ENCODE measurements at regions not wholly inside any gene's neighbourhood (a gene's known extent, or its start where the extent isn't known, plus 50 kb on each side); places are given as distances from the start of the nearest gene placed in this dataset.
"Not testable (repeated sequence)": the region's sequence is repeated elsewhere in the genome, so short reads cannot be mapped to it uniquely, and the experiment has no call there.

GRCh38 chr6:165167861-165168260 lies 141.5 kb downstream of the C6orf118 start:
- DNase-seq (ENCODE audit: low spot score), result no peak

- no peak for DNase-seq (ENCODE audit: low spot score)
These were observed 142.1 kb downstream of the C6orf118 start for GRCh38 chr6:165167311-165167710.

GRCh38 chr6:165163519-165163918 lies 145.9 kb downstream of the C6orf118 start:
- DNase-seq (ENCODE audit: low spot score), result no peak

GRCh38 chr6:165159460-165159859 lies 149.9 kb downstream of the C6orf118 start:
- no peak for DNase-seq (ENCODE audit: low spot score)

DNA sequence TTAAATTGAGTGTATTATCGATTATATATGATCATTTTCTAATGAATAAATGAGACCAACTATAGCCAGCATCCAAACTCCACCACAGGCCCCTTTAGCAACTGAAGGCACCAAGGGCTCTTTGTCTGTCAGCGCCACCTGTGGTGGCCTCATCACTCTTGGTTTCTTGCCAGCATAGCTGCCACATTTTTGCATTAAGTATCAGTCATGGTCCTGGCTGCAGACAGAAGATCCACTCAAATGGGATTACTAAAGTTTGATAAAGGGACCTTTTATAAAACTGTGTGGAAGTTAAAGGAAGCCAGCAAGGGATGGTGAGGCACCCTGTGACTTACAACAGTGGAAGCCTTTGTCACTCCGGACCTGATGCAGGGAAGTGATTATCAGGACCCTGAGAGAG lies 162.9 kb downstream of the C6orf118 start:
- no peak for DNase-seq (ENCODE audit: low spot score)

GRCh38 chr6:165135889-165136288 lies 173.5 kb downstream of the C6orf118 start:
- no peak for DNase-seq (ENCODE audit: low spot score)

- DNase-seq (ENCODE audit: low spot score), result no peak
These were observed 180.3 kb downstream of the C6orf118 start for GRCh38 chr6:165129086-165129485.

GRCh38 chr6:165127743-165128142 lies 181.7 kb downstream of the C6orf118 start:
- not testable (repeated sequence) for DNase-seq (ENCODE audit: low spot score)

DNA sequence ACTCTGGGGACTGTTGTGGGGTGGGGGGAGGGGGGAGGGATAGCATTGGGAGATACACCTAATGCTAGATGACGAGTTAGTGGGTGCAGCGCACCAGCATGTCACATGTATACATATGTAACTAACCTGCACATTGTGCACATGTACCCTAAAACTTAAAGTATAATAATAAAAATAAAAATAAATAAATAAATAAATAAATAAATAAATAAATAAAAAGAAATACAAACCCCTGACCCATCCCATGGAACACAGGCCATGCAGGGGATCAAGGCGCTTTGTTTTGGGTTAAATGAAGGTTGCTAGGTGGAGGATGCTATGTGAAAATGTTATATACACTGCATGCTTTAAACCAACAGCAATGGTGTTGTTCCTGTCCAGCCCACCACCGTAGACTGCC lies 184.7 kb downstream of the C6orf118 start:
- DNase-seq (ENCODE audit: low spot score), result not testable (repeated sequence)

DNA sequence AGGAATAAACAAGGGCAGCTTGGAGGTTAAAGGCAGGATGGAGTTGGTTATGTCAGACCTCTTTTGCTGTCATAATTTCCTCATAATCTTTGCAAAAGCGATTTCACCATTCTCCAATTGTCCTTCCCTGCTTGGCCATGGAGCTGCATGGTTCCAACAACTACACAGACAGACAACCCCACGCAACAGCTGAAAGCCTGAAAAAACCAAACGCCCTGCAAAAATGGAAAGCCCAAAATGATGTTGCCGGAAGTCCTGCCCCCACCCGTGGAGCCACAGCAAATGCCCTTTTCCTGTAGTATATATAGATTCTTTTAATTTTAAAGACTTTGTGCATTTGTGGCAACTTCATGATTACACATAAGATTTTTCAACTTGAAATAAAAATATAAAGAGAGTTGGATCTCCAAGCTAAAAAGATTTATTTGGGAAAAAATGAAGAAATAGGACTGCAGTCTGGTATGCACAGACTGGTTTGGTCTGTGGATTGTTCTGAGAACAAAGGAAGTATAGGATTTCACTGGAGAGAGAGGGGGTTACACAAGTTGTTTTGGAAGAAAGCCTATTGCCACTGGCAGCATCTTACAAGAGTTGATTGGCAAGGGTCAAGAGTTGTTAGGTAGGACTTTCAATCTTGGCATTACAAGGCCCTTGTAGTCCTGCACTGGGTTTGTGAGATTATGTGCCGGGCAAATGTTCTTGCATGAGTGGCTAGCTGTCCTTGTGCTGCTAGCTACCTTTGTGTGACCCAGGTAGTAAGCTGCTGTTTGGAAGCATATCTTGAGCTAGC lies 190.0 kb downstream of the C6orf118 start:
- no peak for DNase-seq (ENCODE audit: low spot score)

GRCh38 chr6:165118736-165119135 lies 190.7 kb downstream of the C6orf118 start:
- no peak for DNase-seq (ENCODE audit: low spot score)

GRCh38 chr6:165117806-165118205 lies 191.6 kb downstream of the C6orf118 start:
- DNase-seq (ENCODE audit: low spot score), result no peak

DNA sequence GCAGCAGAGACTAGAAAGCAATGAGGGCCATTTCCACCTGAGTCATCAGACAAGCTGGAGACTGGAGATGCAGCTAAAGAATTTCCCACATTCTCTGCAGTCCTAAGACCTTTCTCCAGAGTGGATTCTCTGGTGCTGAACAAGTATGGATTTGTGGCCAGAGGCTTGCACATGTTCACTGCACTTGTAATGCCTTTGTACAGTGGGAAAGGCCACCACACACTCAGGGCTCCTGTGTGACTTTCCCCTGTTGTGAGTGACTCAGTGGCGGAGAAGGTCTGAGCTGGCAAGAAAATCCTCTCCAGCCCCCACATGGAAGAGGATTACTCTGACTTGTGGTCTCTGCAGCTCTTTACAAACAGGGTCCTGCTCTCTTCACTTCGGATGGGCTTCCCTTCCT lies 192.3 kb downstream of the C6orf118 start:
- DNase-seq (ENCODE audit: low spot score), result no peak

- DNase-seq (ENCODE audit: low spot score), result no peak
These were observed 198.5 kb downstream of the C6orf118 start for GRCh38 chr6:165110860-165111259.

- DNase-seq (ENCODE audit: low spot score), result no peak
These were observed 200.4 kb downstream of the C6orf118 start for GRCh38 chr6:165109011-165109410.

- no peak for DNase-seq (ENCODE audit: low spot score)
These were observed 203.1 kb downstream of the C6orf118 start for GRCh38 chr6:165106261-165106660.

DNA sequence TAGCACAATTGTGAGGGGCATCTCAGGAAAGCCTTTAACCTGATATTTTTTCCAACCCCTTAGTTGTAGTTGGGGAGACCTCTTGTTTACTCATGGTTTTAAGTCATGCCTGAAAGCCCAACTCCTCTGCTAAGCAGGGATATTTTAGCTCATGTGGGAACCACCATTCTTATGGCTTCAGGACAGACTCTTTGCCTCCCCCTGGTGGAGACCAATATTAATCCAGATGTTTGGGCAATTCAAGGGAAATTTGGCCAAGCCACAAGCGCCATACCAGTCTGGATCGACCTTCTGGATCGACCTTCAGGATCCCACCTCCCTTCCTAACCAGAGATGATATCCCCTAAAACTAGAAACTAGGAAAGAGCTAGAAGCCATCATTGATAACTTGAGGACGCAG lies 211.2 kb downstream of the C6orf118 start:
- no peak for DNase-seq (ENCODE audit: low spot score)

- no peak for DNase-seq (ENCODE audit: low spot score)
These were observed 212.5 kb downstream of the C6orf118 start for GRCh38 chr6:165096868-165097267.

DNA sequence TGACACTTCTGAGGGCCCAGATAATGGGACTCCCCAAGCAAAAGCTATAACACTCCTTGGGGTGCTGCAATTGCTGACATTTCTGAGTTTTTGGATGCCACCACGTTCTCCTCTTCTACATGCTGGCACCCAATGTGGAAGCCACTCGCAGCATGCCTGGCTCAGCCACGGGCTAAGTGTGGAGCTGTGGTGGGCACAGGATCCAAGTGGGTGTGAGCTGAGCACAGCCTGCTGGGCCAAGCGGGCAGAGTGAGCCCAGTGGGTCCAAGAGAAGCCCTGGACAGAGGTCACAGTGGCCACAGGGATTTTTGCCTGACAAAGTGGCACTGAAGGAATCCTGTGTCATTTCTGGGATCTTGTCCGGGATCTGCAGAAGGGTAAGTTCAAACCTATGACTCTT lies 213.2 kb downstream of the C6orf118 start:
- no peak for DNase-seq (ENCODE audit: low spot score)

GRCh38 chr6:165092881-165093595 lies 216.4 kb downstream of the C6orf118 start:
- DNase-seq (ENCODE audit: low spot score), result no peak

DNA sequence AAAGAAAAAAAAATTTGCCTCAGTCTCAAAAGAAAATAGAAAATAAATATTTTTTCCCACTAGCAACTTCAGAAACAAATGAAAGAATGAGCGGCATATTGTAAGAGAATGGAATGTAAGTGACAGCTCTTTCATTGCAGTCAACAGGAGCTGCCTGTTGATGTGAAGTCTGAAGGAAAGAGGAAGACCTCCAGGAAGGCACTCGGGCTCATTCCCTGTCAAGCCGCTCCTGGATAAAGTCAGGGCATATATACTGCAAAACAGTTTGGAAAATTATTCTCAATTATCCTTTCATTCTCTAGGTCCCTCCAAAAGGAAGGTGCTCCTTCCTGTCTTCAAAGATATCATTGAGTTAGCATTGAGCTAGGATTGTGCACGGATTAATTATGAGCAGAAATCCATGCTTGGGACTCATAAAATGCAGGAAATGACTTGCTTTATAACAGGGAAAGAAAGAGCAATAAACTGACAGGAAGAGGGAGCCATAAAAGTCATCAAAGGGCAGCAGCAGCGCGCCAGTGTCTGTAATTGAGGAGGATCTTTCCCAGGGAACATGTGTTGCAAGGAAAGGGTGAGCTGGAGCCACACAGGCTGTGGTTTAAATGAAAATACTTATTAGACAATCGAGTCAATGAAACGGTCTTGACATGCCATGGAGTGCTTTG lies 218.2 kb downstream of the C6orf118 start:
- no peak for DNase-seq (ENCODE audit: low spot score)

GRCh38 chr6:165090242-165090641 lies 219.2 kb downstream of the C6orf118 start:
- DNase-seq (ENCODE audit: low spot score), result no peak

GRCh38 chr6:165086814-165087213 lies 222.6 kb downstream of the C6orf118 start:
- DNase-seq (ENCODE audit: low spot score), result no peak
